ENCODE measurements at regions not wholly inside any gene's neighbourhood (a gene's known extent, or its start where the extent isn't known, plus 50 kb on each side); places are given as distances from the start of the nearest gene placed in this dataset.
"Not testable (repeated sequence)": the region's sequence is repeated elsewhere in the genome, so short reads cannot be mapped to it uniquely, and the experiment has no call there.

DNA sequence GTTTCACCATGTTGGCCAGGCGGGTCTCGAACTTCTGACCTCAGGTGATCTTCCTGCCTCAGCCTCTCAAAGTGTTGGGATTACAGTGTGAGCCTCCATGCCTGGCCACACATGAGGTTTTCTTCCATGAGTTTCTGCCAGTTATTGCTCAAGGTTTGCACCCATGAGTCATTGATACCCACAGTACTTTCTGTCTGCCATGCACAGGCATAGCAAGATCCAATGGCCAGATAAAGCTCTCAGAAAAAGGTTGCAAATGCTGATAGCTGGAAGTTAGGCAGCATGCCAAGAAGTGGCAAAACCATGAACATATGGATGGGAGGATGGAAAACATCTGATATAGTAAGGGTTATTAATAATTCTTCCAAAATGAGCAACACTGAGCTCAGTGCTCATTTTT lies 298.7 kb upstream of the NRG3 start:
- DNase-seq: no peak
- no peak for ATAC-seq

DNA sequence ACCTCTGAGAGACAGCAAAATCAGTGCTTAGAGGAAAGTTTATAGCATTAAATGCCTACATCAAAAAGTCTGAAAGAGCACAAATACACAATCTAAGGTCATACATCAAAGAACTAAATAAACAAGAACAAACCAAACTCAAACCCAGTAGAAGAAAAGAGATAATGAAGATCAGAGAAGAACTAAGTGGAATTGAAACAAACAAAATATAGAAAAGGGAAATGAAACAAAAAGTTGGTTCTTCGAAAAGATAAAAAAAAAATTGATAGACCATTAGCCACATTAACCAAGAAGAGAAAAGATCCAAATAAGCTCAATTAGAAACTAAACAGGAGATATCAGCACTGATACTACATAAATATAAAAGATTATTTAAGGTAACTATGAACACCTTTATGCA lies 280.0 kb upstream of the NRG3 start:
- DNase-seq (no peak), ATAC-seq (no peak)

DNA sequence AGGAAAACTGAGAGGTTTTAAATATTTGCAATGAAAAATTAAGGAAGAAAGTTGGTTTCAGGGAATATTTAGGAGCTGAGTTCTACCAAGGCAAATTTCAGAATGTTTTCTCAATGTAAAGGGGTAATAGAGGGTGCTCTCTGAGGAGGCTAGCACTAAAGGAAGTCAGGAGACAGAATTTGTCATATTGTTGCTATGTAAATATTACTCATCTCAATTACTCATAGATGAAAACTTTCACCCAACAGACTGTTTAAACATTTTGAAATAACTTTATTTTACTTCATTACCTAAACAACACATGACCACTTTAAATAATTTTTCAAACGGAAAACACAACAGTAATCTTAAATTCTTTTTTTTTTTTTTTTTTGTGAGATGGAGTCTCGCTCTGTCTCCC lies 274.8 kb upstream of the NRG3 start:
- ATAC-seq: no peak
- no peak for DNase-seq

DNA sequence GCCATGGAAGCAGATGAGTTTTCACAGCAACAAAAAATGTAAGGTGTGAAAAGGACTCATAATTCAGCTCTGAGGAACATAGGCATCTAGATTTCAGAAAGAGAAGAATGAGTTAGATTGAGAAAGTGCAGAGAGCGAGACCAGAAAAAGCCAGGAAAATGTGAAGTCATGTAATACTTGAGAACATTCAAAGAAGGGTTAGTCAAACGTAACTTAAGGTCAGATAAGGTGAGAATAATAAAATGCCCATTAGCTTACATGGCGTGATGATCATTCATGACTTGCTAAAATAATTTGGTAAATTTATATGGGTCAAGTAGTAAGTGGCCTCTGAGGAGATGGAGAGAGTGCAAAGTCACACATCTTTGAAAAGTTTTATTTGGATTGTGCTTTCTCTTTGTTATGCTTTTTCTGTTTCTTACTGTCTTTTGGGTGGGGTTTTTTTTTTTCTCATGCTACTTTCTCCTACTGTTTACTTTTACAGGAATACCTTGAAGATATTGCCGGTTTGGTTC lies 271.8 kb upstream of the NRG3 start:
- DNase-seq (no peak), ATAC-seq (no peak)

- not testable (repeated sequence) for ATAC-seq, DNase-seq
These were observed 230.5 kb upstream of the NRG3 start for GRCh38 chr10:81644485-81644884.

DNA sequence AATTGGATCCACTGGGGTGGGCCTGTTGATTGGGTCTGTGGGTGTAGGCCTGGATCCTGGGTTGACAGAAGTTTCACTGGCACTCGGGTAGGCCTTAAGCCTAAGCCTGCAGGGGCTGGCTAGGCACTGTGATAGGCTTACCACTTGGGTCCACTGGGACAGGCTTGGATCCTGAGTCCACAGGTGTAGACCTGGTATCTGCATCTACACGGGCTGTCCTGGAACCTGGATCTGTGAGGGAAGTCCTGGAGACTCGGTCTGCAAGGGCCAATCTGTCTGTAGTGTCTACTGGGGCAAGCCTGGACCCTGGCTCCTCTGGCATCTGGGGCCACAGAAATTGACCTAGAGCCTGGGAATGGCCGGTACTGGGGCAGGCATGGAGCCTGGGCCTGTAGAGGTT lies 219.0 kb upstream of the NRG3 start:
- ATAC-seq (no peak), DNase-seq (no peak)

- no peak for DNase-seq
- no peak for ATAC-seq
These were observed 212.2 kb upstream of the NRG3 start for GRCh38 chr10:81662837-81663236.

GRCh38 chr10:81664800-81665199 lies 210.2 kb upstream of the NRG3 start:
- ATAC-seq, DNase-seq: not testable (repeated sequence)

GRCh38 chr10:81674941-81675340 lies 200.1 kb upstream of the NRG3 start:
- DNase-seq (no peak), ATAC-seq (no peak)

DNA sequence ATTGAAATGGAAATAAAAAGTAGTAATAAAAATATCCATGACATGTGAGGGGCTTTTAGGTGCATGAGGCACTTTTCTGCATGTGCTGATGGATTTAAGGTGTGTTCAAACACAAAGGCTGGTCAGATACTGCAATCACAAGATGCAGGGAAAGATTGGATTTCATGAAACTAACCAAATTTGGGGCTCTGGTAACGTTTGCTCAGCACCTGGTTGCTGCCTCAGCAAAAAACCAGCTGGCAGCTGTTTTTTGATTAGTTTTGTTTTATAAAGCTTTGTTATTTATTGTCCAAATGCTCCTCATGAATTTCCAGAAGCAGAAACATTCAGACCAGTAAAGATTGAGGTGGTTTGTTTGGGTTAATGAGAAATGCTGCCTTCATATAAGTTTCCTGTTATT lies 195.7 kb upstream of the NRG3 start:
- ATAC-seq (no peak), DNase-seq (no peak)

DNA sequence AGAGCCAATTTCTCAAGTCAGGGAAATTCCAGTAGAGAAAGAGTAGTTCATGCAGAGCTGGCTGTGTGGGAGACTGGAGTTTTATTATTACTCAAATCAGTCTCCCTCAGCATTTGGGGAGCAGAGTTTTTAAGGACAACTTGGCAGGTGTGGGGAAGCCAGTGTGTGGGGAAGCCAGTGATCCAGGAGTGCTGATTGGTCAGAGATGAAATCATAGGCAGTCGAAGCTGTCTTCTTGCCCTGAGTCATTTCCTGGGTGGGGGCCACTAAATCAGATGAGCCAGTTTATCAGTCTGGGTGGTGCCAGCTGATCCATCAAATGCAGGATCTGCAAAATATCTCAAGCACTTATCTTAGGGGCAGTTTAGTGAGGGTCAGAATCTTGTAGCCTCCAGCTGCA lies 194.6 kb upstream of the NRG3 start:
- DNase-seq (no peak), ATAC-seq (no peak)

- DNase-seq: no peak
These were observed 186.5 kb upstream of the NRG3 start for GRCh38 chr10:81688459-81688858.

DNA sequence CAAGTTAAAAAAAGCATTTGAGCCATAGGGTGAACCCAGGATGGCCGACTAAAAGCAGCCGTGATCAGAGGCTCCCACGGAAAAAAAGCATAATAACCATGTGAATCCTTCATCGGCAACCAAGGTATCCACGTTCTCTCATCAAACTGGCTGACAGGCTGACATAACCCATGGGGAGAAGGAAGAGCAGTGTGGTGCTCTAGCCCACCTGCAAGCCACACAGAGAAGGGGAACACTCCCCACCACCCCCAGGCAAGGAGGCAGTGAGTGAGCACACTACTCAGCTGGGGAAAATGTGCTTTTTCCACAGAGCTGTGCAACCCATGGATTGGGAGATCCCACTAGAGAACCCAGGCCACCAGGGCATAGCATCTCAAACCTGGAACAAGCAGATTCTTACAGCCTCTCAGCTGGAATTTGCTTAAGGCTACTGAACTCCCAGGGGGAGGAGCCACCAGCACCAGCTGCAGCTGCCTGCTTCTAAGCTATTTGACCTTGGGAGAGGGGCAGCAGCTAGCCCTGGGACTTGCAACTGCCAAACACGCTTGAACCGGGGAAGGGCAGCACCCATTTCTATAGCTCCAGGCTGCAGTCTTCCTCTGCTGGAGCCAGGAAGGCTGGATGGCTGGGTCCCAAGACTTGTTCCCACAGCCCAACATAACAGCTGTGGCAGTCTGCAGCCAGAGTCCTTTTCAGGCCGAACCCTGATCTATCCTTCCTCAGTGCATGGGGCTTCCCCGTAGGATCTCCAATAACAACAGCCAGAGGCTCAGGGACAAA lies 178.2 kb upstream of the NRG3 start:
- ATAC-seq (no peak), DNase-seq (no peak)

More at GRCh38 chr10:81688459-81688858, 186.5 kb upstream of the NRG3 start:
- no peak for ATAC-seq

DNA sequence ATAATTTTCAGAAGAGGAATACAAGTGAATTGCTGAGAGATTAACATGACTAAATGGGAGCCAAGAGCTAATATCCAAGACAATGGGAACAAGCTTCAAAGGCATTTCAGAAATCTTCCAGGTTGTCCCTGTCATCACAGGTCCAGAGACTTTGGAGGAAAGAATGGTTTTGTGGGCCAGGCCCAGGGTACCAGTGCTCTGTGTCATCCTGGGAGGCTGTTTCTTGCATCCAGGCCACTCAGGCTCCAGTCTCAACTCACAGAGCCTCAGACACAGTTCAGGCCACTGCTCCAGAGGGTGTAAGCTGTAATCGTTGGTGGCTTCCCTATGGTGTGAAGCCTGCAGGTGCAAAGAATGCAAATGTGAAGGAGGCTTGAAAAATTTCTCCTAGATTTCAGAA lies 170.4 kb upstream of the NRG3 start:
- ATAC-seq: no peak
- DNase-seq: no peak

GRCh38 chr10:81708416-81708815 lies 166.6 kb upstream of the NRG3 start:
- no peak for DNase-seq
- no peak for ATAC-seq

DNA sequence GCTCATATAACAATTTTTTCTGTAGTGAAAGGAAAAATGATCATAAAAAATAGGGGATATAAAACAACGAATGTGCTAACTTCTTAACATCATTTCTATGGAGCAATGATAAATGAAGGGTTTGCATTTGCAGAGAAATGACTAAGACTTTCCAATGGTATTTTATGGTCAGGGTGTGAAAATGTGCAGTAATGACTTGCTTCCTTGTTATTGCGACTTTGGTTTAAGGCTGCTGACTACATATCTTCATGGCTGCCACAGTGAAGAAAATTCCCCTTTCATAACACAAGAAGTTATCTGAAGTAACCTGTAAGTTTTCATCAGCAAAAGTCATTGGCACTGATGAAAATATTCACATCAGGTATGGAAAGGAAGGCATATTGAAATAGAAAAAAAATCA lies 166.1 kb upstream of the NRG3 start:
- DNase-seq (no peak), ATAC-seq (peak; percentile 76)

- ATAC-seq (no peak), DNase-seq (no peak)
These were observed 152.6 kb upstream of the NRG3 start for GRCh38 chr10:81722399-81722798.

DNA sequence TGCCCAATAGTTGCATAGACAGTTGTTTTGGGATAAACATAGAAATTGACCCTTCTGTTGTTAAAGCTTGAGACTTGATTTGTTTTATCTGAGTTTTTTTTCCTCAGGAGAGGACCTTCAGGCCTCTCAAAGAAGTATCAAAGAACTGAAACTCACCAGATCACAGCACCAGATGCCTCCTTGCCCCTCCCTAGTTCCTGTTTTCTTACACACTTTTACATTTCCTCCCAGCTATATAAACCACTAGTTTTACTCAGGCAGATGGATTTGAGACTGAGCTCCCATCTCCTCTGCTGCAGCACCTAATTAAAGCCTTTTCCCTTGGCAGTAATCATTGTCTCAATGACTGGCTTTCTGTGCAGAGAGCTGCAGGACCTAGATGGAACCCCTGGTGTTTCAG lies 150.6 kb upstream of the NRG3 start:
- DNase-seq: no peak
- no peak for ATAC-seq

DNA sequence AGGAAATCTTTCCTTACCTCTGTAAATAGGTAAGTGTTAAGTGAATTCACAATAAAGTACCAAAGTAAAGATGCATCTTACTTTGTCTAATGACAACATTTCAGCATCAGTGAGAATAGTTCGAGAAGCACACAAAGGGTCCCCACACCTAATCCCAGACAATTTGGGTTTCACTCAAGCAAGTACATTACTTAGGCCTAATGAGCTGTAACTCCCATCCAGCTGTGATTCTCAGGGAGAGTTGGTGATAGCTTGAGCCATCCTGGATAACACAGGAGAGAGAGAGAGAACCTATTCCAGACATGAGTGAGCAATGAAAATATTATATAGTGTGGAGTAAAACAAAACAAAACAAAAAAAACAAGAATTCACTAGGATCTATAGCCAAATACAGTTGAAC lies 149.1 kb upstream of the NRG3 start:
- DNase-seq (no peak), ATAC-seq (no peak)

DNA sequence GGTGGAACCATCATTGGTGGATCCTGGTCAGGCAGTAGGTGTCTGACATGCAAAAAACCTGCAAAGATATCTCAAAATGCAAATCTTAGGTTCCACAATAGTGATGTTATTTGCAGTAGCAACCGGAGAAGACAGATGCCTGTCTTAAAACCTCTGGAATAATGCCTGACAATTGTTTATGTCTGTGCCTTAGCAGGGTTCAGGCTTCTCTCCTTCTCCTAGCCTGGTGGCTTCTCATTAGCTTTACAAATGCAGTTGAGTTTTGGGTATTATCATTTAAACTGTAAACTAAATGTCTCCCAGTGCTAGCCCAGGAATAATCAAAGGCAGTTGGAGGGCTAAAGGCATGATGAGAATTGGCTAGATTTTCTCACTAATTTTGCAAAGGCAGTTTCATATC lies 146.3 kb upstream of the NRG3 start:
- DNase-seq (no peak), ATAC-seq (no peak)

DNA sequence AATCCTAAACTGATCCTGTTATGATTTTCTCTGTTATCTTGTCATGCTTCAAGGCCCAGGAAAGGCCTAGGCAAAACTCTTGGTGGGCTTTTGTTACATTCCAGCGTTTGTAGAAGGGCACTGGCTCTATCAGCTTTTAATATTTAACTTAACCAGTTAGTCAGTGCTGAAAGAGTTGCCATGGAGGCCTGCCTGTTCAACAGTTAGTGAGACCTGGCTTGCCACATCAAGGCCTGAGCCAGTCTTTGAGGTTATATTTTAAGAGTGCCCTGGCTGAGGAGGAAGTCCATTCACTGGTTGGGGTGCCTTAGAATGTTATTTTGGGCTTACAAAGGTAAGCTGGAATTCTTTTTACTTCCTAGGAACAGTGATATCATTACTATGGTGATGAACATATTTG lies 144.1 kb upstream of the NRG3 start:
- no peak for ATAC-seq
- DNase-seq: no peak

- no peak for DNase-seq
- no peak for ATAC-seq
These were observed 141.5 kb upstream of the NRG3 start for GRCh38 chr10:81733542-81733941.

- DNase-seq, ATAC-seq: not testable (repeated sequence)
These were observed 139.8 kb upstream of the NRG3 start for GRCh38 chr10:81735167-81735566.

GRCh38 chr10:81759111-81759510 lies 115.9 kb upstream of the NRG3 start:
- no peak for ATAC-seq
- DNase-seq: no peak
